CD8-positive, alpha-beta memory T cell (primary cell): ENCODE measurements at regions not wholly inside any gene's neighbourhood (a gene's known extent, or its start where the extent isn't known, plus 50 kb on each side); places are given as distances from the start of the nearest gene placed in this dataset.

Source experiments
- CTCF ChIA-PET: fragments of 350-600 bp; sonication (Branson Sonifier 250); formaldehyde crosslinking; loops from one replicate; lab custom pipeline; 2021; ENCODE audit warnings: antibody characterized with exemption; lab: Charles Lee
- POLR2A ChIA-PET: fragments of 350-600 bp; sonication (Branson Sonifier 250); formaldehyde crosslinking; loops from one replicate; lab custom pipeline; 2021; ENCODE audit warnings: antibody characterized with exemption; lab: Charles Lee
- DNase-seq, 5 donors: peaks; one replicate each; pipeline versions ENCODE4 v3.0.0 to v3.0.0-alpha.2; 2020 to 2022; ENCODE audit warnings: mixed read lengths in 1 of 5
- H3K27ac ChIP-seq: one replicate; pipeline ENCODE4 v1.7.0; 2013; ENCODE audit warnings: low read depth, mild to moderate bottlenecking, low read length, moderate library complexity
- H3K27me3 ChIP-seq: 2 replicates; pipeline ENCODE4 v1.7.0; 2013; ENCODE audit warnings: low read length, mild to moderate bottlenecking; ENCODE audit not compliant: insufficient read depth, poor library complexity, severe bottlenecking
- H3K36me3 ChIP-seq: 2 replicates; pipeline ENCODE4 v1.7.0; 2013; ENCODE audit warnings: mild to moderate bottlenecking, low read length, moderate library complexity; ENCODE audit not compliant: insufficient read depth
- H3K4me1 ChIP-seq: 2 replicates; pipeline ENCODE4 v1.7.0; 2013; ENCODE audit warnings: mild to moderate bottlenecking, low read length, moderate library complexity; ENCODE audit not compliant: insufficient read depth
- H3K4me3 ChIP-seq: 2 replicates; pipeline ENCODE4 v1.7.0; 2013; ENCODE audit warnings: mild to moderate bottlenecking, low read length
- H3K9me3 ChIP-seq: 2 replicates; pipeline ENCODE4 v1.7.0; 2013; ENCODE audit warnings: mild to moderate bottlenecking, low read length
- H3K27ac Mint-ChIP-seq, 8 donors: one replicate each; pipeline ENCODE4 v1.8.0; 2020 to 2021; ENCODE audit warnings: mixed read lengths in 8 of 8, mild to moderate bottlenecking in 6 of 8, inconsistent platforms in 3 of 8, moderate library complexity in 3 of 8
- H3K27me3 Mint-ChIP-seq, 2 donors: one replicate each; pipeline ENCODE4 v1.8.0; 2020 to 2021; ENCODE audit warnings: mixed read lengths in 2 of 2, mild to moderate bottlenecking in 1 of 2, moderate library complexity in 1 of 2
- H3K36me3 Mint-ChIP-seq, 3 donors: one replicate each; pipeline ENCODE4 v1.8.0; 2020 to 2021; ENCODE audit warnings: mixed read lengths in 3 of 3, inconsistent platforms in 1 of 3, mild to moderate bottlenecking in 1 of 3
- H3K4me1 Mint-ChIP-seq, 3 donors: one replicate each; pipeline ENCODE4 v1.8.0; 2020 to 2021; ENCODE audit warnings: mixed read lengths in 3 of 3, inconsistent platforms in 1 of 3, mild to moderate bottlenecking in 1 of 3
- H3K4me3 Mint-ChIP-seq, 7 donors: one replicate each; pipeline ENCODE4 v1.8.0; 2020 to 2021; ENCODE audit warnings: mixed read lengths in 7 of 7, mild to moderate bottlenecking in 6 of 7, moderate library complexity in 4 of 7, inconsistent platforms in 2 of 7
- H3K9me3 Mint-ChIP-seq, 5 donors: one replicate each; pipeline ENCODE4 v1.8.0; 2020 to 2022; ENCODE audit warnings: mixed read lengths in 5 of 5, mild to moderate bottlenecking in 3 of 5, moderate library complexity in 2 of 5, inconsistent platforms in 1 of 5

DNA sequence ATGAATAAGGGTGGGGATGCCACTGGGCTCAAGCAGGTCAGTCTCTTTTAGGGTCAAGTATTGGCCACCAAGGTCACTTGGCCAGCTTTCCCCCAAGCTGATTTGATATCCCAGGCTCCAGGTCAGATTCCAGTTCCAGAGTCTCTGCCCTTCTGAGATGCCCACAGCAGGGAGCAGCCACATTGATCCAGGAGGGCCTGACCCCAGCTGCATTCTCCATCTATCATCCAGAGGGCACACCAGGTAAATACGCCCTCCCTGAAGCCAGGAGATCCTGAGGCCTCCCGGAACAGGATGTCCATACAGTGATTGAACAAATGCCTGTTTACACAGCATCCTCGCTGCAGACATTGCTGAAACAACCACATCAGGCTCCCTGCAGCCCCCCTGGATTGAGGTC is 264.6 kb upstream of the TLE3 start:
- H3K27me3 ChIP-seq, result no peaks in the 10 kb centered on the region
- H3K27ac Mint-ChIP-seq, result no peak overlapping the region
- H3K27me3 Mint-ChIP-seq, result peaks cover 12 to 27% of the 10 kb centered on the region in 2 donors
- no peaks in the 10 kb centered on the region for H3K36me3 ChIP-seq
- no peak overlapping the region for H3K27ac ChIP-seq
- peaks cover 0 to 2% (median 0%) of the 10 kb centered on the region in 5 donors for H3K9me3 Mint-ChIP-seq
- H3K4me1 ChIP-seq, result no peaks in the 10 kb centered on the region
- DNase-seq, result no peak
- peaks cover 0 to 2% (median 0%) of the 10 kb centered on the region in 3 donors for H3K36me3 Mint-ChIP-seq
- ChIA-PET POLR2A (no interaction called here), CTCF (no interaction called here)
- no peaks in the 10 kb centered on the region for H3K9me3 ChIP-seq
- H3K4me3 ChIP-seq, result no peak overlapping the region
- H3K4me3 Mint-ChIP-seq, result no peak overlapping the region
- no peaks in the 10 kb centered on the region for H3K4me1 Mint-ChIP-seq

- peak overlapping the region in 1 of 8 donors; percentile 54 for H3K27ac Mint-ChIP-seq
- H3K36me3 Mint-ChIP-seq, result peaks cover 0 to 2% (median 0%) of the 10 kb centered on the region in 3 donors
- Histone ChIP-seq H3K27me3 (no peaks in the 10 kb centered on the region), H3K9me3 (no peaks in the 10 kb centered on the region), H3K4me1 (no peaks in the 10 kb centered on the region), H3K4me3 (no peak overlapping the region), H3K27ac (no peak overlapping the region), H3K36me3 (no peaks in the 10 kb centered on the region)
- ChIA-PET CTCF (no interaction called here), POLR2A (no interaction called here)
- peaks cover 0 to 2% (median 0%) of the 10 kb centered on the region in 5 donors for H3K9me3 Mint-ChIP-seq
- H3K4me1 Mint-ChIP-seq, result no peaks in the 10 kb centered on the region
- no peak for DNase-seq
- peaks cover 12 to 27% of the 10 kb centered on the region in 2 donors for H3K27me3 Mint-ChIP-seq
- no peak overlapping the region for H3K4me3 Mint-ChIP-seq
Observed at GRCh38 chr15:70361891-70362290, 264.2 kb upstream of the TLE3 start.

DNA sequence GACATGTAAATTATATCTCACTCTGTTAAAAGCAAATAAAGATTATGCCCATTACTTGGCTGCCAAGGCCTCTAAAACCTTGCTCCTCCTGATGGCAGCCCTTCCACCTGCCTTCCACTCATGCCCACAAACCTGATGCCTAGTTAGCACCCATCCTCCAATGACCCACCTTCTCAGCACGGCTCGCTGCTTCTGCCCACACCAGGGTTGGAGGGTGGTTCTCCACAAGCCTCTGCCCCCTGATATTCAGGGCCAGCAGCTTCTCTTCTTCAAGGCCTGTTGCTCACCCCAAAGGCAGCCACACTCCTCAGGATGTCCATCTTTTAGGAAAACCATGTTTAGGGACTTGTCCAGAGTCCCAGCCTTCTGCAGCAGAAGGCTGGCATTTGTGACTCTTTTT is 263.4 kb upstream of the TLE3 start:
- POLR2A ChIA-PET, result no interaction called here
- no peak overlapping the region for H3K4me3 Mint-ChIP-seq
- no peak overlapping the region for H3K27ac ChIP-seq
- H3K27ac Mint-ChIP-seq, result no peak overlapping the region
- H3K27me3 ChIP-seq, result no peaks in the 10 kb centered on the region
- H3K36me3 ChIP-seq, result no peaks in the 10 kb centered on the region
- H3K4me1 ChIP-seq, result no peaks in the 10 kb centered on the region
- H3K4me1 Mint-ChIP-seq, result no peaks in the 10 kb centered on the region
- H3K4me3 ChIP-seq, result no peak overlapping the region
- H3K27me3 Mint-ChIP-seq, result peaks cover 15 to 27% of the 10 kb centered on the region in 2 donors
- peaks cover 0 to 2% (median 0%) of the 10 kb centered on the region in 3 donors for H3K36me3 Mint-ChIP-seq
- no peak for DNase-seq
- CTCF ChIA-PET, result no interaction called here
- no peaks in the 10 kb centered on the region for H3K9me3 ChIP-seq
- H3K9me3 Mint-ChIP-seq, result peaks cover 0 to 2% (median 0%) of the 10 kb centered on the region in 5 donors

DNA sequence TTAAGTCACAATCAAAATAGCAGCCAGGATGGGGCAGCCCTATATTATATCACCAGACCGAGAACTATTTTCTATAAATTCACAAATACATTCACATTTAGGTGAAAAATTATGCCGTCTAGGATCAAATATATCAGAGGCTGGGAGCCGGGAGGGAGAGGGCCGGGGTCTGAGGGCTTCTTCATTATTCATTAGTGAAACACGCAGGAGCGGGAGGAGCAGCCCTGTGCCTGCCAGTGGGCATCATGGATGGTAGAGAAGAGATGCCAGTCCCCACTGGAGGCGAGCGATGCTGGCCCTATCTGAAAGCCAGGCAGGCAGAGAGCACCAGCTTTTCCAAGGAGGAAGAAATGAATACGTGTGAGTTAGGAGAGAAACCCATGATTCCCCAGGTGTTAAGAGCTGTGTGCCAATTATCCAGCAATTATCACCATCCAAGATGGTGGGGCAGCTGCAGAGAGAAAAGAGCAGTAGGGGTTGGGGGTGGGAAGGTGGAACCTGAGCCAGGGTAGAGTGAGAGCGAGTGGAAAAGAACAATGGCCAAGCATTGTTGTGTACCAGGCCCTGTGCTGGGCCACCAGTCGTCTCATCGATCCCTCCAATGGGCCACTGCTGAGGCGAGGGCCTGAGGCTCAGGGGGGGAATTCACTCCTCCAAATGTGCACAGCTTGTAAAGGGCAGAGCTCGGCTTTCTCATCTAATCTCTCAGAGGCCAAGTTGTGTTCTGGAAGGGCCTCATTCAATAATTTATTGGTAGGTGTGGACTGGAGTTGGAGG is 261.3 kb upstream of the TLE3 start:
- H3K27ac Mint-ChIP-seq, result peak overlapping the region in 1 of 8 donors; percentile 74
- H3K4me3 Mint-ChIP-seq, result no peak overlapping the region
- peaks cover 15 to 27% of the 10 kb centered on the region in 2 donors for H3K27me3 Mint-ChIP-seq
- no peaks in the 10 kb centered on the region for H3K36me3 ChIP-seq
- H3K4me1 ChIP-seq, result no peaks in the 10 kb centered on the region
- no peaks in the 10 kb centered on the region for H3K9me3 ChIP-seq
- no peaks in the 10 kb centered on the region for H3K9me3 Mint-ChIP-seq
- no peaks in the 10 kb centered on the region for H3K27me3 ChIP-seq
- H3K36me3 Mint-ChIP-seq, result peaks cover 0 to 2% (median 0%) of the 10 kb centered on the region in 3 donors
- ChIA-PET POLR2A (no interaction called here), CTCF (no interaction called here)
- no peaks in the 10 kb centered on the region for H3K4me1 Mint-ChIP-seq
- no peak overlapping the region for H3K4me3 ChIP-seq
- DNase-seq, result no peak
- H3K27ac ChIP-seq, result no peak overlapping the region

- ChIA-PET CTCF (no interaction called here), POLR2A (no interaction called here)
- Mint-ChIP-seq H3K27ac (peak overlapping the region in 1 of 8 donors; percentile 67), H3K9me3 (no peaks in the 10 kb centered on the region), H3K4me3 (no peak overlapping the region), H3K27me3 (peaks cover 12 to 21% of the 10 kb centered on the region in 2 donors), H3K36me3 (peaks cover 0 to under 1% (median 0%) of the 10 kb centered on the region in 3 donors), H3K4me1 (no peaks in the 10 kb centered on the region)
- no peak overlapping the region for H3K4me3 ChIP-seq
- no peak for DNase-seq
- H3K36me3 ChIP-seq, result no peaks in the 10 kb centered on the region
- no peaks in the 10 kb centered on the region for H3K9me3 ChIP-seq
- no peaks in the 10 kb centered on the region for H3K27me3 ChIP-seq
- no peak overlapping the region for H3K27ac ChIP-seq
- no peaks in the 10 kb centered on the region for H3K4me1 ChIP-seq
Observed at GRCh38 chr15:70358011-70358819, 260.5 kb upstream of the TLE3 start.

- CTCF ChIA-PET, result no interaction called here
Observed at GRCh38 chr15:70357453-70357852, 259.7 kb upstream of the TLE3 start.

GRCh38 chr15:70356919-70357318 is 259.2 kb upstream of the TLE3 start:
- Histone ChIP-seq H3K4me3 (no peak overlapping the region), H3K36me3 (no peaks in the 10 kb centered on the region), H3K4me1 (no peaks in the 10 kb centered on the region), H3K27ac (no peak overlapping the region), H3K9me3 (no peaks in the 10 kb centered on the region), H3K27me3 (no peaks in the 10 kb centered on the region)
- ChIA-PET POLR2A (no interaction called here), CTCF (no interaction called here)
- H3K4me3 Mint-ChIP-seq, result no peak overlapping the region
- H3K36me3 Mint-ChIP-seq, result no peaks in the 10 kb centered on the region
- H3K4me1 Mint-ChIP-seq, result no peaks in the 10 kb centered on the region
- no peaks in the 10 kb centered on the region for H3K9me3 Mint-ChIP-seq
- DNase-seq, result no peak
- H3K27ac Mint-ChIP-seq, result no peak overlapping the region
- H3K27me3 Mint-ChIP-seq, result peaks cover 16 to 24% of the 10 kb centered on the region in 2 donors

More at GRCh38 chr15:70357453-70357852, 259.7 kb upstream of the TLE3 start:
- H3K36me3 ChIP-seq, result no peaks in the 10 kb centered on the region
- H3K36me3 Mint-ChIP-seq, result no peaks in the 10 kb centered on the region
- H3K27me3 ChIP-seq, result no peaks in the 10 kb centered on the region
- H3K4me3 ChIP-seq, result no peak overlapping the region
- DNase-seq, result no peak
- H3K27me3 Mint-ChIP-seq, result peaks cover 12 to 24% of the 10 kb centered on the region in 2 donors
- H3K4me1 ChIP-seq, result no peaks in the 10 kb centered on the region
- no peaks in the 10 kb centered on the region for H3K9me3 Mint-ChIP-seq
- no peak overlapping the region for H3K4me3 Mint-ChIP-seq
- POLR2A ChIA-PET, result no interaction called here
- H3K27ac ChIP-seq, result no peak overlapping the region
- H3K9me3 ChIP-seq, result no peaks in the 10 kb centered on the region
- no peaks in the 10 kb centered on the region for H3K4me1 Mint-ChIP-seq
- no peak overlapping the region for H3K27ac Mint-ChIP-seq
